SK-N-SH (cell line): ENCODE measurements at regions not wholly inside any gene's neighbourhood (a gene's known extent, or its start where the extent isn't known, plus 50 kb on each side); places are given as distances from the start of the nearest gene placed in this dataset.

Source experiments
- CTCF ChIP-seq: fragments of 200-600 bp; sonication (generic); IDR thresholded peaks from 2 replicates; pipeline ENCODE4 v1.6.1; 2017; ENCODE audit warnings: antibody characterized with exemption, mild to moderate bottlenecking, moderate library complexity
- EP300 ChIP-seq, 2 experiments: IDR thresholded peaks; 2 replicates each; pipeline versions ENCODE4 v1.4.0 to v1.6.1; 2012; ENCODE audit warnings: borderline replicate concordance in 1 of 2, low read depth in 1 of 2, low read length in 1 of 2
- MAX ChIP-seq: IDR thresholded peaks from 2 replicates; pipeline ENCODE4 v1.4.0; 2012; ENCODE audit warnings: low read depth
- RAD21 ChIP-seq: IDR thresholded peaks from 2 replicates; pipeline ENCODE4 v1.6.1; 2012; ENCODE audit warnings: mild to moderate bottlenecking, low read length
- REST ChIP-seq: IDR thresholded peaks from 2 replicates; pipeline ENCODE4 v1.6.1; 2012; ENCODE audit warnings: mild to moderate bottlenecking, low read depth, low read length, moderate library complexity

GRCh38 chr2:113351375-113352355, 72.9 kb upstream of the PAX8 start:
- no peak for TF ChIP-seq RAD21
- no peak for TF ChIP-seq EP300 (IDR thresholded peaks at IDR 0.05; ENCODE audit: borderline replicate concordance in 1 of 2, low read depth in 1 of 2, low read length in 1 of 2)
- TF ChIP-seq REST: no peak
- no peak for TF ChIP-seq CTCF
- TF ChIP-seq MAX: no peak
